Endodermal cell (in vitro differentiated cells): ENCODE measurements at regions not wholly inside any gene's neighbourhood (a gene's known extent, or its start where the extent isn't known, plus 50 kb on each side); places are given as distances from the start of the nearest gene placed in this dataset.

Experiments
- DNase-seq: peaks from one replicate; pipeline ENCODE4 v3.0.0-alpha.2; 2017
- H3K27ac ChIP-seq: 2 replicates; pipeline ENCODE4 v1.5.1; 2013; ENCODE audit warnings: mild to moderate bottlenecking, low read depth, low read length, moderate library complexity
- H3K27me3 ChIP-seq: 2 replicates; pipeline ENCODE4 v1.6.1; 2013; ENCODE audit warnings: mild to moderate bottlenecking, low read length, moderate library complexity; ENCODE audit not compliant: insufficient read depth, control insufficient read depth, poor library complexity, severe bottlenecking
- H3K36me3 ChIP-seq: 2 replicates; pipeline ENCODE4 v1.7.0; 2013; ENCODE audit warnings: mild to moderate bottlenecking, low read length, moderate library complexity; ENCODE audit not compliant: control insufficient read depth, insufficient read depth
- H3K4me1 ChIP-seq: one replicate; pipeline ENCODE4 v1.7.0; 2013; ENCODE audit warnings: low read length; ENCODE audit not compliant: control insufficient read depth, insufficient read depth
- H3K4me3 ChIP-seq: 2 replicates; pipeline ENCODE4 v1.5.1; 2013; ENCODE audit warnings: mild to moderate bottlenecking, low read length, moderate library complexity
- H3K9ac ChIP-seq: 2 replicates; pipeline ENCODE4 v1.6.1; 2013; ENCODE audit warnings: mild to moderate bottlenecking, low read length, moderate library complexity; ENCODE audit not compliant: poor library complexity, severe bottlenecking; ENCODE audit errors: extremely low read depth
- H3K9me3 ChIP-seq: 2 replicates; pipeline ENCODE4 v1.6.1; 2013; ENCODE audit warnings: mild to moderate bottlenecking, low read length, moderate library complexity; ENCODE audit not compliant: control insufficient read depth
- H3K27ac Mint-ChIP-seq: 2 replicates; pipeline ENCODE4 v1.8.0; 2020; ENCODE audit warnings: mixed read lengths
- H3K27me3 Mint-ChIP-seq: 2 replicates; pipeline ENCODE4 v1.8.0; 2021; ENCODE audit warnings: mild to moderate bottlenecking, mixed read lengths; ENCODE audit not compliant: insufficient read depth
- H3K36me3 Mint-ChIP-seq: 2 replicates; pipeline ENCODE4 v1.8.0; 2020; ENCODE audit warnings: low read depth, mixed read lengths
- H3K4me1 Mint-ChIP-seq: 2 replicates; pipeline ENCODE4 v1.8.0; 2020; ENCODE audit warnings: mixed read lengths
- H3K4me3 Mint-ChIP-seq: 2 replicates; pipeline ENCODE4 v1.8.0; 2020; ENCODE audit warnings: mild to moderate bottlenecking, moderate library complexity, mixed read lengths
- H3K9me3 Mint-ChIP-seq: 2 replicates; pipeline ENCODE4 v1.8.0; 2020; ENCODE audit warnings: mild to moderate bottlenecking, mixed read lengths
- CTCF ChIP-seq: fragments of 200-600 bp; sonication (generic); conservative IDR thresholded peaks from 2 replicates; pipeline ENCODE4 v1.5.0; 2021; ENCODE audit warnings: antibody characterized with exemption, mild to moderate bottlenecking
- WGBS, 2 experiments: methylation state at CpG; one replicate each; pipeline versions ENCODE4 v1.1.5 to v1.1.7; 2013; ENCODE audit warnings: missing lambda C conversion rate in 2 of 2, mixed read lengths in 1 of 2; ENCODE audit not compliant: insufficient coverage in 1 of 2, insufficient read length in 1 of 2; 5-methylcytosine and 5-hydroxymethylcytosine counted together

DNA sequence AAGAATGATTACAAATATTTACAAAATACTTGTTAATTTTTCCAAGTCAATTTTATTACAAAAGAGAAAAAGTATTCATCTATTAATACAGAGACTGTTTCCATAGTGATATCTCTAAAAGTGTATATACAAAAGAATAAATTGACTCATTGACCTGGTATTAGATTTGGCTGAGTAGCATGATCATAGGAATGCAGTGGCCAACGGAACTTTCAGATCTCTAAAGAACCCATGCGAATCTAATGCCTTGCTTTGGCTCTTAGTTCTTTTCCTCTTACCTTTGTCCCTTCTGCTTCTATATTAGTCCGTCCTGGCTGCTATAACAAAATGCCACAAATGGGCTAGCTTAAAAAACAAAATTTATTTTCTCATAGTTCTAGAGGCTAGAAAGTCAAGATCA is 717.8 kb downstream of the TMTC2 start:
- no peaks in the 10 kb centered on the region for H3K36me3 Mint-ChIP-seq
- no peaks in the 10 kb centered on the region for H3K9me3 ChIP-seq
- H3K27ac ChIP-seq: no peak overlapping the region
- H3K4me1 ChIP-seq: no peaks in the 10 kb centered on the region
- H3K9ac ChIP-seq: no peak overlapping the region
- H3K27me3 Mint-ChIP-seq: no peaks in the 10 kb centered on the region
- H3K27me3 ChIP-seq: no peaks in the 10 kb centered on the region
- no peak overlapping the region for H3K4me3 Mint-ChIP-seq
- WGBS, 2 experiments: 91 to 97% methylated on average over 2 to 3 of the region's 3 CpGs
- no peak for DNase-seq
- no peak overlapping the region for H3K4me3 ChIP-seq
- H3K4me1 Mint-ChIP-seq: peaks cover 2% of the 10 kb centered on the region
- no peak for TF ChIP-seq CTCF
- no peaks in the 10 kb centered on the region for H3K36me3 ChIP-seq
- H3K27ac Mint-ChIP-seq: no peak overlapping the region
- H3K9me3 Mint-ChIP-seq: peaks cover 4% of the 10 kb centered on the region

- Mint-ChIP-seq H3K27me3 (peaks cover 2% of the 10 kb centered on the region), H3K4me3 (no peak overlapping the region), H3K27ac (no peak overlapping the region), H3K9me3 (no peaks in the 10 kb centered on the region), H3K4me1 (no peaks in the 10 kb centered on the region), H3K36me3 (no peaks in the 10 kb centered on the region)
- no peaks in the 10 kb centered on the region for H3K9me3 ChIP-seq
- 89% methylated on average over 2 of the region's 3 CpGs; no CpG with 5 or more reads in 1 of the 2 experiments for WGBS, 2 experiments
- TF ChIP-seq CTCF: no peak
- no peak overlapping the region for H3K9ac ChIP-seq
- no peak overlapping the region for H3K4me3 ChIP-seq
- no peaks in the 10 kb centered on the region for H3K4me1 ChIP-seq
- H3K27me3 ChIP-seq: no peaks in the 10 kb centered on the region
- no peak for DNase-seq
- H3K27ac ChIP-seq: no peak overlapping the region
- no peaks in the 10 kb centered on the region for H3K36me3 ChIP-seq
Measured at GRCh38 chr12:83390186-83390585, 703.5 kb downstream of the TMTC2 start.

DNA sequence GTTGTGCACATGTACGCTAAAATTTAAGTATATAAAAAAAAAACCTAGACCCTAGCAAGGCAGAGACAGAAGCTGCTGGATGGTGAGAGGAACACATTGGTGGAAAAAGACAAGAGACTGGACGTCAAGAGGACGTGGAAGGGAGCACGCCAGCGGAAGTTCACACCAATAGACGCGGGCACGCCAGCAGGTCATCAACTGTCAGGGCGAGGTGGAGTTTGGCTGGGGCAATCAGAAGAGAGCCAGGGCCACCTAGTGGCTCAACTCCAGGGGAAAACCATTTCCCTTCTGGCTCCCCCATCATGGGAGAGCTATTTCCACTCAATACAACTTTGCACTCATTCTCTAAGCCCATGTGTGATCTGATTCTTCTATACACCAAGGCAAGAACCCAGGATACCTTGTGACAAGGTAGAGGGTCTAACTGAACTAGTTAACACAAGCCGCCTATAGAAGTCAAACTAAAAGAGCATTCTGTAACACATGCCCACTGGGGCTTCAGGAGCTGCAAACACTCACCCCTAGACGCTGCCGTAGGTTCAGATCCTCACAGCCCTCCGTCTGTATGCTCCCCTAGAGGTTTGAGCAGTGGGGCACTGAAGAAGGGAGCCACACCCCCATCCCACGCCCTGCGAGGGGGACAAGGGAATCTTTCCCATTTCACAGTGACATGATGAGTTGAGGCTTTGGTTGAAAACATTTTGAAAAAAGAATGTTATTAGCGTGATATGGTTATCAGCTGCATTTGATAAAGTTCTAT is 702.7 kb downstream of the TMTC2 start:
- no peaks in the 10 kb centered on the region for H3K36me3 ChIP-seq
- DNase-seq: peak; percentile 90
- Mint-ChIP-seq H3K4me3 (no peak overlapping the region), H3K36me3 (no peaks in the 10 kb centered on the region), H3K4me1 (no peaks in the 10 kb centered on the region), H3K9me3 (no peaks in the 10 kb centered on the region), H3K27ac (no peak overlapping the region), H3K27me3 (peaks cover 2% of the 10 kb centered on the region)
- no peaks in the 10 kb centered on the region for H3K4me1 ChIP-seq
- H3K27me3 ChIP-seq: no peaks in the 10 kb centered on the region
- H3K9me3 ChIP-seq: no peaks in the 10 kb centered on the region
- no peak overlapping the region for H3K4me3 ChIP-seq
- no peak overlapping the region for H3K27ac ChIP-seq
- WGBS, 2 experiments: 64 to 73% methylated on average over 8 to 16 of the region's 16 CpGs
- TF ChIP-seq CTCF: peak; percentile 87
- H3K9ac ChIP-seq: no peak overlapping the region
